ENCODE measurements at regions not wholly inside any gene's neighbourhood (a gene's known extent, or its start where the extent isn't known, plus 50 kb on each side); places are given as distances from the start of the nearest gene placed in this dataset.

DNA sequence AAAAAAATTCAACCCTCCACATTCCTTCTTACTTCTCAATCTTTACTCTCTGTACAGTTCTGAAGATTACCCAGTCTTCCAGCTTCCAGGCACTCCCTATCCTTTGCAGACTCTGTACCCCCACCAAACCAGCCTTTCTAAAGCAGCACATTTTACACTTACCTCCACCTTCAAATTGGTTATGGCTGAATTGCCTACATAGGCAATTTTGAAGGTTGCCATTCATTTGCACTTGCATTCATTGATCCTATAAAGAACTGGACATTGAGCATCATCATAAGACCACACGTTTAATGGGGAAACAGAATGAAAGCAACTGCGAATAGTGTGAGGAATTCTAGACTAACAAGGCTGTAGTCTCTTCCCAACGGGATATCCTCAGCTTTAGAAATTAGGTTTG lies 233.4 kb downstream of the TRIB2 start:
- no peaks in the 10 kb centered on the region for H3K9me3 ChIP-seq
- H3K27me3 Mint-ChIP-seq: peaks cover 9 to 24% of the 10 kb centered on the region in 2 donors
- CTCF ChIA-PET: no interaction called here

GRCh38 chr2:12950957-12951656 lies 234.4 kb downstream of the TRIB2 start:
- CTCF ChIA-PET: no interaction called here
- H3K27me3 ChIP-seq (replicated peaks in 1 of 2; ENCODE audit: control insufficient read depth in 2 of 2, extremely low read depth in 1 of 2, insufficient read depth in 2 of 2, low read length in 1 of 2): peaks cover 0 to 2% of the 10 kb centered on the region in 2 experiments
- Mint-ChIP-seq H3K4me3 (no peak overlapping the region), H3K36me3 (no peaks in the 10 kb centered on the region), H3K9me3 (no peaks in the 10 kb centered on the region), H3K27me3 (peaks cover 11 to 26% of the 10 kb centered on the region in 2 donors), H3K27ac (no peak overlapping the region), H3K4me1 (peaks cover 22 to 28% (median 23%) of the 10 kb centered on the region in 3 donors)
- H3K9me3 ChIP-seq: no peaks in the 10 kb centered on the region
- no peak overlapping the region for H3K4me3 ChIP-seq (ENCODE audit: control insufficient read depth in 1 of 2, extremely low read depth in 1 of 2, low read length in 1 of 2)
- POLR2A ChIA-PET: interaction anchor here in 1 of 2 donors (1.1 kb wide), 1 partner anchor 763 kb away, joined by 7 read pairs; no protein-coding TSS in a partner anchor
- H3K36me3 ChIP-seq (ENCODE audit: control insufficient read depth in 2 of 2, extremely low read depth in 1 of 2, insufficient read depth in 1 of 2, low read length in 1 of 2): no peaks in the 10 kb centered on the region
- DNase-seq (no peak), ATAC-seq (replicated peaks in 1 of 4) (no peak)
- 47% methylated on average over 4 of the region's 8 CpGs for WGBS (ENCODE audit: insufficient coverage)
- peaks cover 7 to 9% of the 10 kb centered on the region in 2 experiments for H3K4me1 ChIP-seq (ENCODE audit: control insufficient read depth in 1 of 2, extremely low read depth in 1 of 2, insufficient read depth in 2 of 2, low read length in 2 of 2)
- H3K27ac ChIP-seq (ENCODE audit: low read length): no peak overlapping the region

More for the DNA sequence above, 233.4 kb downstream of the TRIB2 start:
- Histone ChIP-seq H3K27ac (ENCODE audit: low read length) (no peak overlapping the region), H3K4me1 (ENCODE audit: control insufficient read depth in 1 of 2, extremely low read depth in 1 of 2, insufficient read depth in 2 of 2, low read length in 2 of 2) (peaks cover 7 to 9% of the 10 kb centered on the region in 2 experiments), H3K4me3 (ENCODE audit: control insufficient read depth in 1 of 2, extremely low read depth in 1 of 2, low read length in 1 of 2) (no peak overlapping the region), H3K27me3 (replicated peaks in 1 of 2; ENCODE audit: control insufficient read depth in 2 of 2, extremely low read depth in 1 of 2, insufficient read depth in 2 of 2, low read length in 1 of 2) (peaks cover 0 to 2% of the 10 kb centered on the region in 2 experiments), H3K36me3 (ENCODE audit: control insufficient read depth in 2 of 2, extremely low read depth in 1 of 2, insufficient read depth in 1 of 2, low read length in 1 of 2) (no peaks in the 10 kb centered on the region)
- ATAC-seq (replicated peaks in 1 of 4) (no peak), DNase-seq (no peak)
- POLR2A ChIA-PET: interaction anchor here in 1 of 2 donors (0.5 to 1.1 kb wide), 2 partner anchors 176 to 762 kb away, joined by 7 read pairs; no protein-coding TSS in a partner anchor
- peaks cover 22 to 28% (median 23%) of the 10 kb centered on the region in 3 donors for H3K4me1 Mint-ChIP-seq
- WGBS (ENCODE audit: insufficient coverage): 100% methylated on average over 1 of the region's 3 CpGs
- no peaks in the 10 kb centered on the region for H3K36me3 Mint-ChIP-seq
- no peak overlapping the region for H3K27ac Mint-ChIP-seq
- H3K9me3 Mint-ChIP-seq: no peaks in the 10 kb centered on the region
- no peak overlapping the region for H3K4me3 Mint-ChIP-seq

DNA sequence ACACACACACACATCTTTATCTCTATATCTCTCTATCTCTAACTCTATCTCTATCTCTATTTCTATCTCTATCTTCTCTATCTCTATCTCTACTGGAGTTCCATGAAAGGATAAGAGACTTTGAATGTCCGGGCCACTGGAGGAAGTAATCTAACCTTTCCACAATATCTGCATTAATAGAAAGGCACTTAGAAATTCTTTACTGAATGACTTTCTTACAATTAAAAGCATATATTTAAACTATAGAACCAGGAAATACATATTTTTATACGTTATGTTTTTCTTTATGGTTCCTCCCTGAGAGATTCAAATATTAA lies 234.9 kb downstream of the TRIB2 start:
- no CpG with 5 or more reads among the region's 2 CpGs for WGBS (ENCODE audit: insufficient coverage)
- Histone ChIP-seq H3K36me3 (ENCODE audit: control insufficient read depth in 2 of 2, extremely low read depth in 1 of 2, insufficient read depth in 1 of 2, low read length in 1 of 2) (no peaks in the 10 kb centered on the region), H3K27me3 (replicated peaks in 1 of 2; ENCODE audit: control insufficient read depth in 2 of 2, extremely low read depth in 1 of 2, insufficient read depth in 2 of 2, low read length in 1 of 2) (peaks cover 0 to 2% of the 10 kb centered on the region in 2 experiments), H3K9me3 (no peaks in the 10 kb centered on the region), H3K4me1 (ENCODE audit: control insufficient read depth in 1 of 2, extremely low read depth in 1 of 2, insufficient read depth in 2 of 2, low read length in 2 of 2) (peaks cover 7 to 9% of the 10 kb centered on the region in 2 experiments), H3K4me3 (ENCODE audit: control insufficient read depth in 1 of 2, extremely low read depth in 1 of 2, low read length in 1 of 2) (no peak overlapping the region), H3K27ac (ENCODE audit: low read length) (no peak overlapping the region)
- ChIA-PET CTCF (no interaction called here), POLR2A (no interaction called here)
- Mint-ChIP-seq H3K4me1 (peaks cover 22 to 28% (median 23%) of the 10 kb centered on the region in 3 donors), H3K27ac (no peak overlapping the region), H3K9me3 (no peaks in the 10 kb centered on the region), H3K4me3 (no peak overlapping the region), H3K27me3 (peaks cover 11 to 29% of the 10 kb centered on the region in 2 donors), H3K36me3 (no peaks in the 10 kb centered on the region)
- no peak for DNase-seq
- no peak for ATAC-seq (replicated peaks in 1 of 4)

DNA sequence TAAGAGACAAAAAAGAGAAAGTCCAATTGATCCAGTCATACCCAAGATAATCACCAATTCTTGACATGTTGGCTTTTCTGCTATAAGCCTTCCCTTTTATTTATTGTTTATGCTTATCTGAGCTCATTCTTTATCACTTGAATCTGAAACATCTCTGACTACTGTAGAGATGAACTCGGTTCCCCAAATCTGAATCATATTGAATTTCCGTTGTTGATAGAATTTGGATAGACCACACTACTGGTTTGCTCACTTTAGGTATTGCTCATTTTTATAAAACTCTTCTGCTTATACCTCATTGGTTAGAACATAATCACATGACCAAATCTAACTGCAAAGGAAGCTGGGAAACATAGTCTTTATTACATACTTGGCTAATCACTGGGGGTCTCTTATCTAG lies 236.9 kb downstream of the TRIB2 start:
- no peaks in the 10 kb centered on the region for H3K36me3 ChIP-seq (ENCODE audit: control insufficient read depth in 2 of 2, extremely low read depth in 1 of 2, insufficient read depth in 1 of 2, low read length in 1 of 2)
- ChIA-PET CTCF (no interaction called here), POLR2A (no interaction called here)
- Mint-ChIP-seq H3K9me3 (no peaks in the 10 kb centered on the region), H3K4me3 (no peak overlapping the region), H3K27me3 (peaks cover 11 to 27% of the 10 kb centered on the region in 2 donors), H3K27ac (no peak overlapping the region), H3K4me1 (peaks cover 17 to 28% (median 18%) of the 10 kb centered on the region in 3 donors), H3K36me3 (no peaks in the 10 kb centered on the region)
- peaks cover 6 to 9% of the 10 kb centered on the region in 2 experiments for H3K4me1 ChIP-seq (ENCODE audit: control insufficient read depth in 1 of 2, extremely low read depth in 1 of 2, insufficient read depth in 2 of 2, low read length in 2 of 2)
- no peak overlapping the region for H3K27ac ChIP-seq (ENCODE audit: low read length)
- ATAC-seq (replicated peaks in 1 of 4): no peak
- no peak for DNase-seq
- H3K27me3 ChIP-seq (replicated peaks in 1 of 2; ENCODE audit: control insufficient read depth in 2 of 2, extremely low read depth in 1 of 2, insufficient read depth in 2 of 2, low read length in 1 of 2): peaks cover 0 to 2% of the 10 kb centered on the region in 2 experiments
- H3K4me3 ChIP-seq (ENCODE audit: control insufficient read depth in 1 of 2, extremely low read depth in 1 of 2, low read length in 1 of 2): no peak overlapping the region
- H3K9me3 ChIP-seq: no peaks in the 10 kb centered on the region
- no CpG with 5 or more reads among the region's 2 CpGs for WGBS (ENCODE audit: insufficient coverage)

DNA sequence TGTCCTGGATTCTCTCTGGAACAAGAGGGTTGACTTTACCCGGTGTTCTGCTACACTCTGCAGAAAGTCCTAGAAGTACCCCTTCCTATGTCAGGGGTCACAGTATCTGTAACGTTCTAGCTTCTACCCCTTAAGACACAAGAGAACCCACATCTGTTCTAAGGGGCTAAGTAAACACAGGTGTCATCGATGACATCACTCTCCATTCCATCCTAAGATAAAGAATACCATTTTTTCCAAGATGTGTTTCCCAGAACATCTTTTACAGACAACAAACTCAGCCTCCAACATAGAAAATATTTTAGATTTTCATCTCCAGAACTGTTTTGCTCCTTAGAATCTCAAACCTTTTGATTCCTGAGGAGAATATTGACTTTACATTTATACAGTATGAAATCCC lies 239.1 kb downstream of the TRIB2 start:
- no peak overlapping the region for H3K4me3 Mint-ChIP-seq
- Histone ChIP-seq H3K36me3 (ENCODE audit: control insufficient read depth in 2 of 2, extremely low read depth in 1 of 2, insufficient read depth in 1 of 2, low read length in 1 of 2) (no peaks in the 10 kb centered on the region), H3K27me3 (replicated peaks in 1 of 2; ENCODE audit: control insufficient read depth in 2 of 2, extremely low read depth in 1 of 2, insufficient read depth in 2 of 2, low read length in 1 of 2) (peaks cover 0 to 2% of the 10 kb centered on the region in 2 experiments), H3K4me3 (ENCODE audit: control insufficient read depth in 1 of 2, extremely low read depth in 1 of 2, low read length in 1 of 2) (no peak overlapping the region), H3K9me3 (no peaks in the 10 kb centered on the region), H3K27ac (ENCODE audit: low read length) (no peak overlapping the region), H3K4me1 (ENCODE audit: control insufficient read depth in 1 of 2, extremely low read depth in 1 of 2, insufficient read depth in 2 of 2, low read length in 2 of 2) (peaks cover 0 to 2% of the 10 kb centered on the region in 2 experiments)
- ChIA-PET POLR2A (no interaction called here), CTCF (no interaction called here)
- peaks cover 5 to 9% (median 6%) of the 10 kb centered on the region in 3 donors for H3K4me1 Mint-ChIP-seq
- peaks cover 15 to 32% of the 10 kb centered on the region in 2 donors for H3K27me3 Mint-ChIP-seq
- no peak overlapping the region for H3K27ac Mint-ChIP-seq
- H3K9me3 Mint-ChIP-seq: peaks cover 0 to 9% (median 0%) of the 10 kb centered on the region in 3 donors
- ATAC-seq (replicated peaks in 1 of 4): no peak
- DNase-seq: no peak
- no peaks in the 10 kb centered on the region for H3K36me3 Mint-ChIP-seq
- 79% methylated on average over 3 of the region's 3 CpGs for WGBS (ENCODE audit: insufficient coverage)

GRCh38 chr2:12957251-12957650 lies 240.5 kb downstream of the TRIB2 start:
- H3K27ac Mint-ChIP-seq: no peak overlapping the region
- no peaks in the 10 kb centered on the region for H3K4me1 Mint-ChIP-seq
- H3K27me3 Mint-ChIP-seq: peaks cover 13 to 29% of the 10 kb centered on the region in 2 donors
- CTCF ChIA-PET: no interaction called here
- WGBS (ENCODE audit: insufficient coverage): 83% methylated on average over 1 of the region's 3 CpGs
- H3K36me3 Mint-ChIP-seq: no peaks in the 10 kb centered on the region
- H3K36me3 ChIP-seq (ENCODE audit: control insufficient read depth in 2 of 2, extremely low read depth in 1 of 2, insufficient read depth in 1 of 2, low read length in 1 of 2): no peaks in the 10 kb centered on the region
- ATAC-seq (replicated peaks in 1 of 4) (no peak), DNase-seq (no peak)
- no peak overlapping the region for H3K4me3 Mint-ChIP-seq
- no peak overlapping the region for H3K27ac ChIP-seq (ENCODE audit: low read length)
- H3K4me3 ChIP-seq (ENCODE audit: control insufficient read depth in 1 of 2, extremely low read depth in 1 of 2, low read length in 1 of 2): no peak overlapping the region
- peaks cover 0 to 2% of the 10 kb centered on the region in 2 experiments for H3K27me3 ChIP-seq (replicated peaks in 1 of 2; ENCODE audit: control insufficient read depth in 2 of 2, extremely low read depth in 1 of 2, insufficient read depth in 2 of 2, low read length in 1 of 2)
- POLR2A ChIA-PET: no interaction called here
- H3K9me3 Mint-ChIP-seq: peaks cover 0 to 9% (median 0%) of the 10 kb centered on the region in 3 donors
- no peaks in the 10 kb centered on the region for H3K4me1 ChIP-seq (ENCODE audit: control insufficient read depth in 1 of 2, extremely low read depth in 1 of 2, insufficient read depth in 2 of 2, low read length in 2 of 2)
- H3K9me3 ChIP-seq: no peaks in the 10 kb centered on the region

All from T-cell (primary cell).